ENCODE measurements at regions not wholly inside any gene's neighbourhood (a gene's known extent, or its start where the extent isn't known, plus 50 kb on each side); places are given as distances from the start of the nearest gene placed in this dataset.

- H3K36me3 ChIP-seq, result no peaks in the 10 kb centered on the region
- H3K4me1 ChIP-seq, result no peaks in the 10 kb centered on the region
- DNase-seq (no peak), ATAC-seq (no peak)
- intact Hi-C loops (cut with DNase I), result no loop called here
- H3K4me3 ChIP-seq, result no peak overlapping the region
- no peaks in the 10 kb centered on the region for H3K27me3 ChIP-seq
- H3K9me3 ChIP-seq, result no peaks in the 10 kb centered on the region
- 52% methylated on average over 4 of the region's 4 CpGs for WGBS (ENCODE audit: insufficient coverage, low coverage, low lambda C conversion rate, missing lambda C conversion rate)
- no peak overlapping the region for H3K27ac ChIP-seq
- no peak for TF ChIP-seq POLR2A (IDR thresholded peaks at IDR 0.05)
- TF ChIP-seq, protein P1, sequence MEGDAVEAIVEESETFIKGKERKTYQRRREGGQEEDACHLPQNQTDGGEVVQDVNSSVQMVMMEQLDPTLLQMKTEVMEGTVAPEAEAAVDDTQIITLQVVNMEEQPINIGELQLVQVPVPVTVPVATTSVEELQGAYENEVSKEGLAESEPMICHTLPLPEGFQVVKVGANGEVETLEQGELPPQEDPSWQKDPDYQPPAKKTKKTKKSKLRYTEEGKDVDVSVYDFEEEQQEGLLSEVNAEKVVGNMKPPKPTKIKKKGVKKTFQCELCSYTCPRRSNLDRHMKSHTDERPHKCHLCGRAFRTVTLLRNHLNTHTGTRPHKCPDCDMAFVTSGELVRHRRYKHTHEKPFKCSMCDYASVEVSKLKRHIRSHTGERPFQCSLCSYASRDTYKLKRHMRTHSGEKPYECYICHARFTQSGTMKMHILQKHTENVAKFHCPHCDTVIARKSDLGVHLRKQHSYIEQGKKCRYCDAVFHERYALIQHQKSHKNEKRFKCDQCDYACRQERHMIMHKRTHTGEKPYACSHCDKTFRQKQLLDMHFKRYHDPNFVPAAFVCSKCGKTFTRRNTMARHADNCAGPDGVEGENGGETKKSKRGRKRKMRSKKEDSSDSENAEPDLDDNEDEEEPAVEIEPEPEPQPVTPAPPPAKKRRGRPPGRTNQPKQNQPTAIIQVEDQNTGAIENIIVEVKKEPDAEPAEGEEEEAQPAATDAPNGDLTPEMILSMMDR (IDR thresholded peaks at IDR 0.05), result no peak
Observed at GRCh38 chr2:36006444-36006843, 349.1 kb upstream of the CRIM1 start.

DNA sequence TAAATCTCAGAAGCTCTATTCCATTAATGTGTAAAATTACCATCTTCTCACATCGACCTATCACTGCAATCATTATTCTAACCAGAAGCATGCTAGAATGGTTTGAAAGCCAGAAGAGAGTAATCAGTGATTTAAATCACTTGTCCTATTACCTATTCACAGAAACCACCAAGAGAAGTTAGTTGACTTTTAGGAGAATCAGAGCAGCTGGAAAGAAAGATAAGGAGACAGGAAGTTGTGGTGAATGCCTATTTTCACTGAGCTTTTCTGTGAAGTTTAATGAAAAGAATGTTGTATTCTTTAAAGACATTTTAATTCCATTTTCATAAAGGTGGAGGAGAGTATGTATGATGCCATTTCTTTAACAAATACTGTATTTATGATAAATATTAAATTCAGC, 352.6 kb upstream of the CRIM1 start:
- H3K4me3 ChIP-seq, result no peak overlapping the region
- WGBS (ENCODE audit: insufficient coverage, low coverage, low lambda C conversion rate, missing lambda C conversion rate), result 19% methylated on average over 1 of the region's 1 CpG
- H3K27ac ChIP-seq, result no peak overlapping the region
- intact Hi-C loops (cut with DNase I), result no loop called here
- H3K4me1 ChIP-seq, result no peaks in the 10 kb centered on the region
- DNase-seq (no peak), ATAC-seq (no peak)
- no peaks in the 10 kb centered on the region for H3K27me3 ChIP-seq
- H3K36me3 ChIP-seq, result no peaks in the 10 kb centered on the region
- no peaks in the 10 kb centered on the region for H3K9me3 ChIP-seq
- TF ChIP-seq, protein P1 (IDR thresholded peaks at IDR 0.05), result no peak
- no peak for TF ChIP-seq POLR2A (IDR thresholded peaks at IDR 0.05)

DNA sequence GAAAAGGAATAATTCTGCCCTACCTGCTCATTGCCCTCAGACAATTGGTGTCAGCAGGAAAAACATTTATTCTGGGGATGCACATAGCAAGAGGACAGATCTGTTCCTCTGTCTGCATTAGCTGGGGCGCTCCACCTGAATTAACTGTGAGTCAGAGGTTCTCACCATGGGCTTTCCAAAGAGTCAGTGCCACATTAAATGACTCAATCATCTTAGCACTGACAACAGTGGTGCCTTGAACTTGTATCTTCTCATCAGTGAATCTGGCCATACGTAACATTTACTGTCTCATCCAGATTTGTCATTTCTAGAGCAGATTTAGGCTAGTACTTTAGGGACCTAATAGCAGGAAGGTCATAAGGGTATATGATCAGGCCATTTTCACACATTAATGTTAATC, 358.1 kb upstream of the CRIM1 start:
- DNase-seq (no peak), ATAC-seq (no peak)
- H3K27me3 ChIP-seq, result no peaks in the 10 kb centered on the region
- no peak overlapping the region for H3K27ac ChIP-seq
- 81% methylated on average over 2 of the region's 2 CpGs for WGBS (ENCODE audit: insufficient coverage, low coverage, low lambda C conversion rate, missing lambda C conversion rate)
- TF ChIP-seq, protein P1 (IDR thresholded peaks at IDR 0.05), result no peak
- no peak for TF ChIP-seq POLR2A (IDR thresholded peaks at IDR 0.05)
- no peaks in the 10 kb centered on the region for H3K36me3 ChIP-seq
- intact Hi-C loops (cut with DNase I), result no loop called here
- H3K4me3 ChIP-seq, result no peak overlapping the region
- H3K9me3 ChIP-seq, result no peaks in the 10 kb centered on the region
- no peaks in the 10 kb centered on the region for H3K4me1 ChIP-seq

GRCh38 chr2:35989503-35989902, 366.1 kb upstream of the CRIM1 start:
- ATAC-seq (no peak), DNase-seq (no peak)
- Histone ChIP-seq H3K36me3 (no peaks in the 10 kb centered on the region), H3K27ac (no peak overlapping the region), H3K4me3 (no peak overlapping the region), H3K4me1 (no peaks in the 10 kb centered on the region), H3K27me3 (no peaks in the 10 kb centered on the region), H3K9me3 (no peaks in the 10 kb centered on the region)
- 37% methylated on average over 4 of the region's 4 CpGs for WGBS (ENCODE audit: insufficient coverage, low coverage, low lambda C conversion rate, missing lambda C conversion rate)
- TF ChIP-seq, protein P1 (IDR thresholded peaks at IDR 0.05), result no peak
- TF ChIP-seq POLR2A (IDR thresholded peaks at IDR 0.05), result no peak
- intact Hi-C loops (cut with DNase I), result no loop called here

DNA sequence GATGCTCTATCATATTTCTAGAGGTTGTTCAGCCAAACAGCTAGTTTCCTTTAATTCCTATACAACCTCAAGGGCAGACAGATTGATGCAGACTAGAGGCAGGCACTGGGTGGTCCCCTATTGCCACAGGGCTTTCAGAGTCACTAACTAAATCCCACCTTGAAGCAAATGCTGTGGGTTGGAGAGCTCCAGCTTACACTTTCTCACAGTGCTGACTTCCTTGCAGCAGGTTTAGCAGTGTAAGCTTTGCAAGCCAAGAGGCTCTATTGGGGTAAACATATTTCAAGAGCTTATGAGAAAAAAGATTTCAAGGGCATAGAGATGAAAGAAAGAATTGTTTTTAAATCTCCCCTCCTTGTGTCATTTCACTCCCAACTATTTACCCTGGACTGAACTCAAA, 366.5 kb upstream of the CRIM1 start:
- H3K36me3 ChIP-seq, result no peaks in the 10 kb centered on the region
- TF ChIP-seq POLR2A (IDR thresholded peaks at IDR 0.05), result no peak
- TF ChIP-seq, protein P1 (IDR thresholded peaks at IDR 0.05), result no peak
- no peak for DNase-seq
- H3K4me1 ChIP-seq, result no peaks in the 10 kb centered on the region
- H3K27ac ChIP-seq, result no peak overlapping the region
- no peaks in the 10 kb centered on the region for H3K27me3 ChIP-seq
- intact Hi-C loops (cut with DNase I), result no loop called here
- no peak overlapping the region for H3K4me3 ChIP-seq
- ATAC-seq, result no peak
- no peaks in the 10 kb centered on the region for H3K9me3 ChIP-seq

Measured in right lobe of liver (tissue), 6 donors.